ENCODE measurements at regions not wholly inside any gene's neighbourhood (a gene's known extent, or its start where the extent isn't known, plus 50 kb on each side); places are given as distances from the start of the nearest gene placed in this dataset.
A peak's percentile ranks its signal among the peaks of the same experiment; 100 is the strongest.

- no peak overlapping the region for H3K4me2 ChIP-seq
- no peak overlapping the region for H3K9ac ChIP-seq
- H3F3A ChIP-seq (ENCODE audit: low read depth), result no peaks in the 10 kb centered on the region
- H3K79me2 ChIP-seq (ENCODE audit: low read depth), result no peaks in the 10 kb centered on the region
- peak overlapping the region; percentile 57 for H3K27ac Mint-ChIP-seq
- H3K4me3 Mint-ChIP-seq, result no peak overlapping the region
- peaks cover 2% of the 10 kb centered on the region for H3K27me3 Mint-ChIP-seq (ENCODE audit: insufficient read depth, low read depth)
- H3K4me3 ChIP-seq, result no peak overlapping the region
- no peaks in the 10 kb centered on the region for H3K36me3 Mint-ChIP-seq
- no peak overlapping the region for H2AFZ ChIP-seq (replicated peaks)
- no peaks in the 10 kb centered on the region for H3K9me3 ChIP-seq (ENCODE audit: low read depth)
- no peaks in the 10 kb centered on the region for H3K27me3 ChIP-seq
- H3K9me3 Mint-ChIP-seq, result no peaks in the 10 kb centered on the region
- H3K4me1 Mint-ChIP-seq, result no peaks in the 10 kb centered on the region
- H3K4me1 ChIP-seq, result no peaks in the 10 kb centered on the region
- H3K27ac ChIP-seq, result no peak overlapping the region
- no peak for TF ChIP-seq EZH2 (IDR thresholded peaks at IDR 0.05)
- TF ChIP-seq CTCF (IDR thresholded peaks at IDR 0.05), result no peak
- TF ChIP-seq EZH2phosphoT487 (IDR thresholded peaks at IDR 0.05), result no peak
- no peaks in the 10 kb centered on the region for H3K36me3 ChIP-seq
- H4K20me1 ChIP-seq (ENCODE audit: low read depth), result no peaks in the 10 kb centered on the region
- no peak for DNase-seq (ENCODE audit: low spot score)
Measured at GRCh38 chr11:86184728-86185380, 59.7 kb upstream of the EED start.

DNA sequence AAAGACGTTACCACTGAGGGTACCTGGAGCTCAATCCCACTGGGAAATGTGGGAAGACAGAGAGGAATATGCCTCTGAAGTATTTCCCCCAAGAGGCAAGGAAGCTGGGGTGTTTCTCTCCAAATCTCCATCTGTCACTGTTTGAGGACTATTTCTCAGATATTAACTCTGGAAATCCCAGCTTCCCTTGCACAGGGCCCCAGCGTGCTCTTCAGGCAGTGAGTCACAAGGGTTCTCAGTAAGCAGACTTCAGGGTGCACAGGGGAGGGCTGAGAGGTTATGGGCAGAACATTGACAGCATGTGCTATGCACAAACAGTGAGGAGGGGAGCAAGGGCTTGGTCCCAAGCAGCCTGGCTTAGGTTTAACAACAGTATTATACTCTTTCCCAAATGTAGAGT is 60.9 kb upstream of the EED start:
- H3K4me3 Mint-ChIP-seq, result no peak overlapping the region
- H3K4me3 ChIP-seq, result no peak overlapping the region
- H3K4me1 Mint-ChIP-seq, result no peaks in the 10 kb centered on the region
- no peaks in the 10 kb centered on the region for H3F3A ChIP-seq (ENCODE audit: low read depth)
- no peaks in the 10 kb centered on the region for H4K20me1 ChIP-seq (ENCODE audit: low read depth)
- no peak overlapping the region for H3K27ac Mint-ChIP-seq
- H3K9ac ChIP-seq, result no peak overlapping the region
- DNase-seq (ENCODE audit: low spot score), result no peak
- no peak overlapping the region for H2AFZ ChIP-seq (replicated peaks)
- no peaks in the 10 kb centered on the region for H3K9me3 ChIP-seq (ENCODE audit: low read depth)
- TF ChIP-seq CTCF (IDR thresholded peaks at IDR 0.05) (no peak), EZH2phosphoT487 (IDR thresholded peaks at IDR 0.05) (no peak), EZH2 (IDR thresholded peaks at IDR 0.05) (no peak)
- H3K27me3 ChIP-seq, result no peaks in the 10 kb centered on the region
- H3K27me3 Mint-ChIP-seq (ENCODE audit: insufficient read depth, low read depth), result peaks cover 2% of the 10 kb centered on the region
- H3K36me3 ChIP-seq, result no peaks in the 10 kb centered on the region
- no peak overlapping the region for H3K4me2 ChIP-seq
- no peaks in the 10 kb centered on the region for H3K9me3 Mint-ChIP-seq
- no peaks in the 10 kb centered on the region for H3K36me3 Mint-ChIP-seq
- no peaks in the 10 kb centered on the region for H3K4me1 ChIP-seq
- no peaks in the 10 kb centered on the region for H3K79me2 ChIP-seq (ENCODE audit: low read depth)
- no peak overlapping the region for H3K27ac ChIP-seq

- H3K79me2 ChIP-seq (ENCODE audit: low read depth), result no peaks in the 10 kb centered on the region
- H3K27me3 ChIP-seq, result no peaks in the 10 kb centered on the region
- Mint-ChIP-seq H3K4me3 (no peak overlapping the region), H3K9me3 (no peaks in the 10 kb centered on the region), H3K27me3 (ENCODE audit: insufficient read depth, low read depth) (peaks cover 2% of the 10 kb centered on the region), H3K27ac (no peak overlapping the region), H3K36me3 (no peaks in the 10 kb centered on the region), H3K4me1 (no peaks in the 10 kb centered on the region)
- H3K27ac ChIP-seq, result no peak overlapping the region
- H3K36me3 ChIP-seq, result no peaks in the 10 kb centered on the region
- no peak for DNase-seq (ENCODE audit: low spot score)
- TF ChIP-seq EZH2phosphoT487 (IDR thresholded peaks at IDR 0.05) (no peak), EZH2 (IDR thresholded peaks at IDR 0.05) (no peak), CTCF (IDR thresholded peaks at IDR 0.05) (no peak)
- H3K4me3 ChIP-seq, result no peak overlapping the region
- no peaks in the 10 kb centered on the region for H4K20me1 ChIP-seq (ENCODE audit: low read depth)
- no peak overlapping the region for H3K4me2 ChIP-seq
- no peaks in the 10 kb centered on the region for H3F3A ChIP-seq (ENCODE audit: low read depth)
- no peak overlapping the region for H3K9ac ChIP-seq
- no peaks in the 10 kb centered on the region for H3K9me3 ChIP-seq (ENCODE audit: low read depth)
- H3K4me1 ChIP-seq, result no peaks in the 10 kb centered on the region
- no peak overlapping the region for H2AFZ ChIP-seq (replicated peaks)
Measured at GRCh38 chr11:86182976-86183584, 61.5 kb upstream of the EED start.

Data from neural progenitor cell (in vitro differentiated cells).